ENCODE measurements at regions not wholly inside any gene's neighbourhood (a gene's known extent, or its start where the extent isn't known, plus 50 kb on each side); places are given as distances from the start of the nearest gene placed in this dataset.

GRCh38 chr2:191738003-191738402, 60.1 kb downstream of the NABP1 start:
- 84 to 85% methylated on average over 3 of the region's 3 CpGs for WGBS, 2 donors (ENCODE audit: low coverage in 1 of 2)
- no peak for TF ChIP-seq POLR2A (IDR thresholded peaks at IDR 0.05)
- TF ChIP-seq EP300 (IDR thresholded peaks at IDR 0.05; ENCODE audit: low read depth), result no peak
- no peak for TF ChIP-seq CTCF (IDR thresholded peaks at IDR 0.05)
- no peak for TF ChIP-seq POLR2AphosphoS5 (IDR thresholded peaks at IDR 0.05)
- no peaks in the 10 kb centered on the region for H3K9me3 ChIP-seq
- no peaks in the 10 kb centered on the region for H3K4me1 ChIP-seq
- H3K36me3 ChIP-seq, result no peaks in the 10 kb centered on the region
- intact Hi-C loops (cut with DNase I; ENCODE audit: low total_unique reads), result no loop called here
- no peak overlapping the region for H3K27ac ChIP-seq
- DNase-seq, result no peak
- no peak overlapping the region for H3K4me3 ChIP-seq
- H3K27me3 ChIP-seq, result no peaks in the 10 kb centered on the region
- in situ Hi-C loops (cut with MboI; ENCODE audit: low pct_ligation_motif_present in 1 of 4, low pct_unique_long_range_greater_than_20kb in 1 of 4, low sequenced_read_pairs in 3 of 4), result no loop called here

GRCh38 chr2:191738667-191739066, 60.7 kb downstream of the NABP1 start:
- Histone ChIP-seq H3K9me3 (no peaks in the 10 kb centered on the region), H3K27me3 (no peaks in the 10 kb centered on the region), H3K4me1 (no peaks in the 10 kb centered on the region), H3K4me3 (no peak overlapping the region), H3K36me3 (no peaks in the 10 kb centered on the region), H3K27ac (no peak overlapping the region)
- in situ Hi-C loops (cut with MboI; ENCODE audit: low pct_ligation_motif_present in 1 of 4, low pct_unique_long_range_greater_than_20kb in 1 of 4, low sequenced_read_pairs in 3 of 4), result no loop called here
- intact Hi-C loops (cut with DNase I; ENCODE audit: low total_unique reads), result no loop called here
- WGBS, 2 donors (ENCODE audit: low coverage in 1 of 2), result 80 to 85% methylated on average over 3 of the region's 3 CpGs
- no peak for DNase-seq
- no peak for TF ChIP-seq POLR2A (IDR thresholded peaks at IDR 0.05)
- no peak for TF ChIP-seq CTCF (IDR thresholded peaks at IDR 0.05)
- no peak for TF ChIP-seq POLR2AphosphoS5 (IDR thresholded peaks at IDR 0.05)
- no peak for TF ChIP-seq EP300 (IDR thresholded peaks at IDR 0.05; ENCODE audit: low read depth)

DNA sequence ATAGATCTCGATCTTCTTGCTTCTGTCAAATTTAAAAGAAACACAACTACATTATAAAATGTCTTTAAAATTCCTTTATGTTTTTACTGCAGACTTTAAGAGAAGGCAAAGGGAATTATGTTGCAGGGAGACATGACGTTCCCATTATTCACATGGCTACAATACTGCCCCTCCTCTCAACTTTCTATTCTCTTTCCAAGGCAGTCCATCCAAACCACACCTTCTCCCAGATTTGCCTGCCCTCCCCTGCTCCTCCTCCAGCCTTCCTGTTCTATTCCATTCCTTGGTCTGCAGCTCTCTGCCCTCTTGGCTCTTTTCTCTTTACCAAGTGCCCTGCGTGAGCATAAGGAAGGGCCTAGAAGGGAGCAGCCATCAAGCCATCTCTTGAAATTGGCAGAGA, 61.3 kb downstream of the NABP1 start:
- no peak overlapping the region for H3K27ac ChIP-seq
- intact Hi-C loops (cut with DNase I; ENCODE audit: low total_unique reads) (no loop called here), in situ Hi-C loops (cut with MboI; ENCODE audit: low pct_ligation_motif_present in 1 of 4, low pct_unique_long_range_greater_than_20kb in 1 of 4, low sequenced_read_pairs in 3 of 4) (no loop called here)
- H3K36me3 ChIP-seq, result no peaks in the 10 kb centered on the region
- DNase-seq, result no peak
- H3K4me1 ChIP-seq, result no peaks in the 10 kb centered on the region
- no peak overlapping the region for H3K4me3 ChIP-seq
- H3K9me3 ChIP-seq, result no peaks in the 10 kb centered on the region
- H3K27me3 ChIP-seq, result no peaks in the 10 kb centered on the region
- 81 to 84% methylated on average over 3 of the region's 3 CpGs for WGBS, 2 donors (ENCODE audit: low coverage in 1 of 2)
- no peak for TF ChIP-seq CTCF (IDR thresholded peaks at IDR 0.05)
- TF ChIP-seq EP300 (IDR thresholded peaks at IDR 0.05; ENCODE audit: low read depth), result no peak
- no peak for TF ChIP-seq POLR2AphosphoS5 (IDR thresholded peaks at IDR 0.05)
- TF ChIP-seq POLR2A (IDR thresholded peaks at IDR 0.05), result no peak

DNA sequence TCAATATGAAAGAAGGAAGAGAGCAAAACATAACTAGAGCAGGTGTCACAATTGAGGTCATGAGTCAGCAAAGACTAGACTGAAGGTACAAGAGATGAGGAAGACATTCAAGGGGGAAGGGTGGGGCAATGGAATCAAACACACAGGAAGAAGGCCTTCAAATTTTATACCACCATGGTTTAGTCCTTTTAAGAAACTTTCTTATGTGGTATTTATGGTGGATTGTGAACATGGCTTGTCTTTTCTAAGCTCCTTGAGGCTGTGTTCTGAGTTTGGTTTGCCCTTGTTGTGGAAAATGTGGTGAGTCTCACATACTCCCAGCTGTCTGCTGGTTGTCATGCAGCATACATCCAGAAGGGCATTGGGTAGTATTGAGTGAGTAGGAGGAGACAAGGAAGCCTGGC, 62.1 kb downstream of the NABP1 start:
- Histone ChIP-seq H3K9me3 (no peaks in the 10 kb centered on the region), H3K4me3 (no peak overlapping the region), H3K36me3 (no peaks in the 10 kb centered on the region), H3K27ac (no peak overlapping the region), H3K27me3 (no peaks in the 10 kb centered on the region), H3K4me1 (no peaks in the 10 kb centered on the region)
- in situ Hi-C loops (cut with MboI; ENCODE audit: low pct_ligation_motif_present in 1 of 4, low pct_unique_long_range_greater_than_20kb in 1 of 4, low sequenced_read_pairs in 3 of 4), result no loop called here
- intact Hi-C loops (cut with DNase I; ENCODE audit: low total_unique reads), result no loop called here
- no peak for TF ChIP-seq POLR2A (IDR thresholded peaks at IDR 0.05)
- TF ChIP-seq CTCF (IDR thresholded peaks at IDR 0.05), result no peak
- no peak for TF ChIP-seq EP300 (IDR thresholded peaks at IDR 0.05; ENCODE audit: low read depth)
- TF ChIP-seq POLR2AphosphoS5 (IDR thresholded peaks at IDR 0.05), result no peak
- DNase-seq, result no peak

Measured in transverse colon (tissue), 4 donors.